ENCODE measurements at regions not wholly inside any gene's neighbourhood (a gene's known extent, or its start where the extent isn't known, plus 50 kb on each side); places are given as distances from the start of the nearest gene placed in this dataset.

GRCh38 chr15:70521576-70522322, 241.6 kb downstream of the UACA start:
- no peak overlapping the region for H3K4me3 ChIP-seq (ENCODE audit: low read length in 3 of 3)
- H3K9me3 ChIP-seq (ENCODE audit: control insufficient read depth in 3 of 3, low read length in 3 of 3), result no peaks in the 10 kb centered on the region
- peaks cover 0 to 10% (median 8%) of the 10 kb centered on the region in 3 donors for H3K27me3 ChIP-seq (ENCODE audit: control insufficient read depth in 3 of 3, insufficient read depth in 3 of 3, low read length in 3 of 3)
- no peaks in the 10 kb centered on the region for H3K36me3 ChIP-seq (ENCODE audit: control insufficient read depth in 3 of 3, insufficient read depth in 3 of 3, low read length in 3 of 3)
- H3K4me1 ChIP-seq (ENCODE audit: control insufficient read depth in 3 of 3, insufficient read depth in 3 of 3, low read length in 3 of 3), result peaks cover 0 to under 1% (median 0%) of the 10 kb centered on the region in 3 donors
- no peak overlapping the region for H3K27ac ChIP-seq (ENCODE audit: low read depth, low read length)
- H3K9ac ChIP-seq (ENCODE audit: low read depth in 1 of 3, low read length in 3 of 3), result no peak overlapping the region

- Histone ChIP-seq H3K27ac (ENCODE audit: low read depth, low read length) (no peak overlapping the region), H3K4me3 (ENCODE audit: low read length in 3 of 3) (no peak overlapping the region), H3K27me3 (ENCODE audit: control insufficient read depth in 3 of 3, insufficient read depth in 3 of 3, low read length in 3 of 3) (peaks cover 0 to 14% (median 8%) of the 10 kb centered on the region in 3 donors)
Measured at GRCh38 chr15:70519616-70520015, 243.7 kb downstream of the UACA start.

GRCh38 chr15:70519004-70519365, 244.4 kb downstream of the UACA start:
- H3K9ac ChIP-seq (ENCODE audit: low read depth in 1 of 3, low read length in 3 of 3), result no peak overlapping the region

More at GRCh38 chr15:70519616-70520015, 243.7 kb downstream of the UACA start:
- H3K9me3 ChIP-seq (ENCODE audit: control insufficient read depth in 3 of 3, low read length in 3 of 3), result no peaks in the 10 kb centered on the region
- H3K4me1 ChIP-seq (ENCODE audit: control insufficient read depth in 3 of 3, insufficient read depth in 3 of 3, low read length in 3 of 3), result no peaks in the 10 kb centered on the region
- H3K36me3 ChIP-seq (ENCODE audit: control insufficient read depth in 3 of 3, insufficient read depth in 3 of 3, low read length in 3 of 3), result no peaks in the 10 kb centered on the region
- no peak overlapping the region for H3K9ac ChIP-seq (ENCODE audit: low read depth in 1 of 3, low read length in 3 of 3)

GRCh38 chr15:70518201-70519003, 245.0 kb downstream of the UACA start:
- H3K9me3 ChIP-seq (ENCODE audit: control insufficient read depth in 3 of 3, low read length in 3 of 3), result no peaks in the 10 kb centered on the region

More at GRCh38 chr15:70519004-70519365, 244.4 kb downstream of the UACA start:
- Histone ChIP-seq H3K36me3 (ENCODE audit: control insufficient read depth in 3 of 3, insufficient read depth in 3 of 3, low read length in 3 of 3) (no peaks in the 10 kb centered on the region), H3K9me3 (ENCODE audit: control insufficient read depth in 3 of 3, low read length in 3 of 3) (no peaks in the 10 kb centered on the region), H3K27me3 (ENCODE audit: control insufficient read depth in 3 of 3, insufficient read depth in 3 of 3, low read length in 3 of 3) (peaks cover 0 to 14% (median 8%) of the 10 kb centered on the region in 3 donors), H3K4me3 (ENCODE audit: low read length in 3 of 3) (no peak overlapping the region), H3K27ac (ENCODE audit: low read depth, low read length) (no peak overlapping the region), H3K4me1 (ENCODE audit: control insufficient read depth in 3 of 3, insufficient read depth in 3 of 3, low read length in 3 of 3) (no peaks in the 10 kb centered on the region)

GRCh38 chr15:70517194-70517590, 246.2 kb downstream of the UACA start:
- H3K4me1 ChIP-seq (ENCODE audit: control insufficient read depth in 3 of 3, insufficient read depth in 3 of 3, low read length in 3 of 3), result no peaks in the 10 kb centered on the region
- no peaks in the 10 kb centered on the region for H3K36me3 ChIP-seq (ENCODE audit: control insufficient read depth in 3 of 3, insufficient read depth in 3 of 3, low read length in 3 of 3)
- H3K9me3 ChIP-seq (ENCODE audit: control insufficient read depth in 3 of 3, low read length in 3 of 3), result no peaks in the 10 kb centered on the region
- H3K27ac ChIP-seq (ENCODE audit: low read depth, low read length), result no peak overlapping the region
- peaks cover 0 to 14% (median 8%) of the 10 kb centered on the region in 3 donors for H3K27me3 ChIP-seq (ENCODE audit: control insufficient read depth in 3 of 3, insufficient read depth in 3 of 3, low read length in 3 of 3)
- H3K4me3 ChIP-seq (ENCODE audit: low read length in 3 of 3), result no peak overlapping the region
- no peak overlapping the region for H3K9ac ChIP-seq (ENCODE audit: low read depth in 1 of 3, low read length in 3 of 3)

More at GRCh38 chr15:70518201-70519003, 245.0 kb downstream of the UACA start:
- Histone ChIP-seq H3K4me1 (ENCODE audit: control insufficient read depth in 3 of 3, insufficient read depth in 3 of 3, low read length in 3 of 3) (no peaks in the 10 kb centered on the region), H3K4me3 (ENCODE audit: low read length in 3 of 3) (no peak overlapping the region), H3K36me3 (ENCODE audit: control insufficient read depth in 3 of 3, insufficient read depth in 3 of 3, low read length in 3 of 3) (no peaks in the 10 kb centered on the region), H3K27me3 (ENCODE audit: control insufficient read depth in 3 of 3, insufficient read depth in 3 of 3, low read length in 3 of 3) (peaks cover 0 to 14% (median 8%) of the 10 kb centered on the region in 3 donors), H3K27ac (ENCODE audit: low read depth, low read length) (no peak overlapping the region), H3K9ac (ENCODE audit: low read depth in 1 of 3, low read length in 3 of 3) (no peak overlapping the region)

- Histone ChIP-seq H3K9ac (ENCODE audit: low read depth in 1 of 3, low read length in 3 of 3) (no peak overlapping the region), H3K36me3 (ENCODE audit: control insufficient read depth in 3 of 3, insufficient read depth in 3 of 3, low read length in 3 of 3) (no peaks in the 10 kb centered on the region), H3K27ac (ENCODE audit: low read depth, low read length) (no peak overlapping the region), H3K4me1 (ENCODE audit: control insufficient read depth in 3 of 3, insufficient read depth in 3 of 3, low read length in 3 of 3) (no peaks in the 10 kb centered on the region), H3K9me3 (ENCODE audit: control insufficient read depth in 3 of 3, low read length in 3 of 3) (no peaks in the 10 kb centered on the region), H3K4me3 (ENCODE audit: low read length in 3 of 3) (no peak overlapping the region), H3K27me3 (ENCODE audit: control insufficient read depth in 3 of 3, insufficient read depth in 3 of 3, low read length in 3 of 3) (peaks cover 0 to 14% (median 5%) of the 10 kb centered on the region in 3 donors)
Measured at GRCh38 chr15:70516408-70517193, 246.8 kb downstream of the UACA start.

- no peak overlapping the region for H3K4me3 ChIP-seq (ENCODE audit: low read length in 3 of 3)
- no peak overlapping the region for H3K9ac ChIP-seq (ENCODE audit: low read depth in 1 of 3, low read length in 3 of 3)
- H3K27me3 ChIP-seq (ENCODE audit: control insufficient read depth in 3 of 3, insufficient read depth in 3 of 3, low read length in 3 of 3), result peaks cover 0 to 12% (median 3%) of the 10 kb centered on the region in 3 donors
- H3K27ac ChIP-seq (ENCODE audit: low read depth, low read length), result no peak overlapping the region
- no peaks in the 10 kb centered on the region for H3K36me3 ChIP-seq (ENCODE audit: control insufficient read depth in 3 of 3, insufficient read depth in 3 of 3, low read length in 3 of 3)
- peaks cover 0 to 5% (median 2%) of the 10 kb centered on the region in 3 donors for H3K9me3 ChIP-seq (ENCODE audit: control insufficient read depth in 3 of 3, low read length in 3 of 3)
- peaks cover 0 to 5% (median 0%) of the 10 kb centered on the region in 3 donors for H3K4me1 ChIP-seq (ENCODE audit: control insufficient read depth in 3 of 3, insufficient read depth in 3 of 3, low read length in 3 of 3)
Measured at GRCh38 chr15:70514251-70514650, 249.1 kb downstream of the UACA start.

GRCh38 chr15:70513819-70514218, 249.5 kb downstream of the UACA start:
- peaks cover 0 to 10% (median 4%) of the 10 kb centered on the region in 3 donors for H3K4me1 ChIP-seq (ENCODE audit: control insufficient read depth in 3 of 3, insufficient read depth in 3 of 3, low read length in 3 of 3)
- no peak overlapping the region for H3K27ac ChIP-seq (ENCODE audit: low read depth, low read length)
- peaks cover 0 to 12% (median 3%) of the 10 kb centered on the region in 3 donors for H3K27me3 ChIP-seq (ENCODE audit: control insufficient read depth in 3 of 3, insufficient read depth in 3 of 3, low read length in 3 of 3)
- H3K4me3 ChIP-seq (ENCODE audit: low read length in 3 of 3), result no peak overlapping the region
- H3K9ac ChIP-seq (ENCODE audit: low read depth in 1 of 3, low read length in 3 of 3), result no peak overlapping the region
- peaks cover 0 to 5% (median 2%) of the 10 kb centered on the region in 3 donors for H3K9me3 ChIP-seq (ENCODE audit: control insufficient read depth in 3 of 3, low read length in 3 of 3)
- H3K36me3 ChIP-seq (ENCODE audit: control insufficient read depth in 3 of 3, insufficient read depth in 3 of 3, low read length in 3 of 3), result no peaks in the 10 kb centered on the region

- Histone ChIP-seq H3K4me3 (ENCODE audit: low read length in 3 of 3) (no peak overlapping the region), H3K9me3 (ENCODE audit: control insufficient read depth in 3 of 3, low read length in 3 of 3) (peaks cover 0 to 5% (median 2%) of the 10 kb centered on the region in 3 donors), H3K9ac (ENCODE audit: low read depth in 1 of 3, low read length in 3 of 3) (no peak overlapping the region), H3K27me3 (ENCODE audit: control insufficient read depth in 3 of 3, insufficient read depth in 3 of 3, low read length in 3 of 3) (peaks cover 0 to 9% (median 0%) of the 10 kb centered on the region in 3 donors), H3K4me1 (ENCODE audit: control insufficient read depth in 3 of 3, insufficient read depth in 3 of 3, low read length in 3 of 3) (peaks cover 2 to 18% (median 9%) of the 10 kb centered on the region in 3 donors), H3K27ac (ENCODE audit: low read depth, low read length) (no peak overlapping the region), H3K36me3 (ENCODE audit: control insufficient read depth in 3 of 3, insufficient read depth in 3 of 3, low read length in 3 of 3) (no peaks in the 10 kb centered on the region)
Measured at GRCh38 chr15:70512772-70513362, 250.5 kb downstream of the UACA start.

Measured in skeletal muscle tissue (tissue), 3 donors.